ENCODE measurements at regions not wholly inside any gene's neighbourhood (a gene's known extent, or its start where the extent isn't known, plus 50 kb on each side); places are given as distances from the start of the nearest gene placed in this dataset.
"Not testable (repeated sequence)": the region's sequence is repeated elsewhere in the genome, so short reads cannot be mapped to it uniquely, and the experiment has no call there.

DNA sequence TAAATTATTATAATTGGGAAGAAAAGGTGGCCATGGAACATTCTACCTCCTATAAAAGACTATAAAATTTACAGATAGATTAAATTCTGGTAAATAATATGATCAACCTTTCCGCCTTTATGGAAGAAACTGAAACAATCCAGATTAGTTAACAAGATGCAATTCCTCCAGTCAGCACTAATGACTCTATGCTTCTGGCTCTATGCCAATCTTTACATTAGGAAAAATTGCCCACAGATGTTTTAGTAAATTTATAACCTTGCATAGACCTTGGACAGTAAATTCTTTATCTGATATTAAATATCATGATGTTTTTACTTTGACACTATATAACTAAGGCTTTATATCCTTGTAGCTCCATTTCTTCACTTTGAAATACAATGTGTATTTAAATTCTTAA is 2302.5 kb downstream of the ARAP2 start:
- DNase-seq (ENCODE audit: extremely low read depth, low read depth) = no peak

DNA sequence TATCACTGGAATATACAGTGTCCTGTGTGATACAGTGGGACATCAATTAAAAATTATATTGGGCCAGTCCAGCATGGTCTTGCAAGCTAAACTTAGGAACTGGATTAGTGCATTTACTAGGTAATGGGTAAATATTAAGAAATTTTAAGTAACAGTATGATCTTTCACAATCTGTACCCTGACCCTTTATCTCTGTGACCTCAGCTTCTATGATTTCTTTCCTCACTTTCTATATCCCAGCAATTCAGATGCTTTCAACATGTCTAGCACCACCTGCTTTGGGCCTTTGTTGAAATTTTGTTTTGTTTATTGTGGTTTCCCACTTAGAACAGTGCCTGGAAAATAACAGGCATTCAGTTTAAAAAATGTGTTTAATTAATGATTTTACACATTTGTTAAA is 2295.4 kb downstream of the ARAP2 start:
- no peak for DNase-seq (ENCODE audit: extremely low read depth, low read depth)
- TF ChIP-seq, protein P1, sequence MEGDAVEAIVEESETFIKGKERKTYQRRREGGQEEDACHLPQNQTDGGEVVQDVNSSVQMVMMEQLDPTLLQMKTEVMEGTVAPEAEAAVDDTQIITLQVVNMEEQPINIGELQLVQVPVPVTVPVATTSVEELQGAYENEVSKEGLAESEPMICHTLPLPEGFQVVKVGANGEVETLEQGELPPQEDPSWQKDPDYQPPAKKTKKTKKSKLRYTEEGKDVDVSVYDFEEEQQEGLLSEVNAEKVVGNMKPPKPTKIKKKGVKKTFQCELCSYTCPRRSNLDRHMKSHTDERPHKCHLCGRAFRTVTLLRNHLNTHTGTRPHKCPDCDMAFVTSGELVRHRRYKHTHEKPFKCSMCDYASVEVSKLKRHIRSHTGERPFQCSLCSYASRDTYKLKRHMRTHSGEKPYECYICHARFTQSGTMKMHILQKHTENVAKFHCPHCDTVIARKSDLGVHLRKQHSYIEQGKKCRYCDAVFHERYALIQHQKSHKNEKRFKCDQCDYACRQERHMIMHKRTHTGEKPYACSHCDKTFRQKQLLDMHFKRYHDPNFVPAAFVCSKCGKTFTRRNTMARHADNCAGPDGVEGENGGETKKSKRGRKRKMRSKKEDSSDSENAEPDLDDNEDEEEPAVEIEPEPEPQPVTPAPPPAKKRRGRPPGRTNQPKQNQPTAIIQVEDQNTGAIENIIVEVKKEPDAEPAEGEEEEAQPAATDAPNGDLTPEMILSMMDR (IDR thresholded peaks at IDR 0.05; ENCODE audit: low read depth, low read length) = no peak

More for the DNA sequence above, 2302.5 kb downstream of the ARAP2 start:
- TF ChIP-seq, protein P1 (IDR thresholded peaks at IDR 0.05; ENCODE audit: low read depth, low read length) = no peak

DNA sequence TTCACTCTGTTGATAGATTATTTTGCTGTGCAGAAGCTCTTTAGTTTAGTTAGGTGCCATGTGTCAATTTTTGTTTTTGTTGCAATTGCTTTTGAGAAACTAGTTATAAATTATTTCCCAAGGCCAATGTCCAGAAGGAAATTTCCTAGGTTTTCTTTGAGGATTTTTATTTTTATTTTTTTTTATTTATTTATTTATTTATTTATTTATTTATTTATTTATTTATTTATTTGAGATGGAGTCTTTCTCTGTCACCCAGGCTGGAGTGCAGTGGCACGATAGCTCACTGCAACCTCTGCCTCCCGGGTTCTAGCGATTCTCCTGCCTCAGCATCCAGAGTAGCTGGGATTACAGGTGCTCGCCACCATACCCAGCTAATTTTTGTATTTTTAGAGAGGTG is 2290.5 kb downstream of the ARAP2 start:
- not testable (repeated sequence) for DNase-seq (ENCODE audit: extremely low read depth, low read depth)

DNA sequence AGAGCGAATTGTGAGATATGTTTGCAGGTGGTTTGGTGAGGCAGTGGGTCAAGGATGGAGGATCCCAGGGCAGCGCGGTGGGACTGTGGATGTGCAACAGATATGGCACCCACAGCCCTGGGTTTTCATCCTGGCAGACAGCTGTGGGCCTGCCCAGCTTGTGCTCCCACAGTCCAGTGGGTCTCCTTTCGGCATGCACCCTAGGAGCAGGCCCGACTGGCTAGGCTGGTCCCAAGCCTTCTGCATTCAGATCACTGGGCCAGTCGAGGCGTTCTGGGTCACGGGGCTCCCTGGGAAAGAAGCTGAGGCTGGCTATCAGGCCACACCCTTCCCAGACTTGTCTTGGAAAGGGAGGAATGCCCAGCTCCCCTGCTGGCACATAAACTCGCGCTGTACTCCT is 2289.6 kb downstream of the ARAP2 start:
- no peak for DNase-seq (ENCODE audit: extremely low read depth, low read depth)
- TF ChIP-seq, protein P1 (IDR thresholded peaks at IDR 0.05; ENCODE audit: low read depth, low read length) = no peak

DNA sequence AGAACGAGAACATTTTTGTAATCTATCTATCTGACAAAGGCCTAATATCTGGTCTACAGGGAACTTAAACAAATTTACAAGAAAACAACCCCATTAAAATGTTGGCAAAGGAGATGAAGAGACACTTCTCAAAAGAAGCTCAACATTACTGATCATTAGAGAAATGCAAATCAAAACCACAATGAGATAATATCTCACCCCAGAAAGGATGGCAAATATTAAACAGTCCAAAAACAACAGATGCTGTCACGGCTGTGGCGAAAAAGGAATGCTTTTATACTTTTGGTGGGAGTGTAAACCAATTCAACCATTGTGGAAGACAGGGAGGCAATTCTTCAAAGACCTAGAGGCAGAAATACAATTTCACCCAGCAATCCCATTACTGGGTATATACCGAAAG is 2284.8 kb downstream of the ARAP2 start:
- DNase-seq (ENCODE audit: extremely low read depth, low read depth) = no peak
- TF ChIP-seq, protein P1 (IDR thresholded peaks at IDR 0.05; ENCODE audit: low read depth, low read length) = no peak

DNA sequence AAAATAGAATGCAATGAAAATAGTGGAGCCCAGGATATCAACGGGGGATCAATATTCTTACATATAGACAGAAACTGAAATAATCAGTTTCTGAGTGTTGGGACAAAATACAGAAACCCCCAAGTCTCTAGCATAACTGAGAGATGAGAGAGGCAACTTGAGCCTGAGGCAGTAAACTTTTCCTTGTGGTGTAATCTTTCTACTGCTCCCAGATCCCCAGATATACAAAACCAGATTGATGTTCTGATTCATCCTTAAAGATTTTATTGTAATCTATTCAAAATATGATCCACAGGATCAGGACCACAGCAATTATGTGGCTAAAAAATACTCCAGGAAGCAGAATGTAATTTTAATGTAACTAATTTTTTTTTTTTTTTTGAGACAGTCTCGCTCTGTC is 2282.6 kb downstream of the ARAP2 start:
- TF ChIP-seq, protein P1 (IDR thresholded peaks at IDR 0.05; ENCODE audit: low read depth, low read length) = no peak
- no peak for DNase-seq (ENCODE audit: extremely low read depth, low read depth)

DNA sequence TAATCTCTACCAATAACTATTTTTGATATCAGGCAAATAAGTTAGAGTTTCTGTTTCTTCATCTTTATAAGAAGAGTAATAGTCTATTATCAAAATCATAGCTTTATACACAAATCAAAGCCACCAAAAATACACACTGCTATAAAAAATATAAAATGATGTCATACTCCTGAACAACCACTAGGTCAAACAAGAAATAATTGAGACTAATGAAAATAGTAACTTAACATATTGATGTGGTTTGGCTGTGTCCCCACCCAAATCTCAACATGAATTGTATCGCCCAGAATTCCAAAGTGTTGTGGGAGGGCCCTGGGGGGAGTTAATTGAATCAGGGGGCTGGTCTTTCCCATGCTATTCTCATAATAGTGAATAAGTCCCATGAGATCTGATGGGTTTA is 2277.5 kb downstream of the ARAP2 start:
- DNase-seq (ENCODE audit: extremely low read depth, low read depth) = no peak
- TF ChIP-seq, protein P1 (IDR thresholded peaks at IDR 0.05; ENCODE audit: low read depth, low read length) = no peak

DNA sequence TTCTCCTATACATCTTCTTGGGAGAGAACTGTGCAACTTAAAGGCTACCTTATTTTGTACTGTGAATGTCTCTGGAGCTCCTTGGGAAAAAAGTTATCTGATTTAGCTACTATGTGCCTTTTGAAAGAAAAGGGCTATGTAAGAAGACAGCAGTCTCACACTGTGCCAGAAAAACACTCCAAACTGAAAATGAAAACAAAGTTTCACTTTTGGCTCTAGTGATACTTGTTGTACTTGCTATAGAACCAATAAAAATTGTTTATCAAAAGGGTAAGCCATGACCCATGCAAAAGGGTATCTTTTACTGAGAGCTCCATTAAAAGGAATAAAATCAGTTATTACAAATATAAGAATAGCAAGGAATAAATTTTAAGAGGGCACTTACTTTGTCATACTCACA is 2270.0 kb downstream of the ARAP2 start:
- no peak for DNase-seq (ENCODE audit: extremely low read depth, low read depth)
- TF ChIP-seq, protein P1 (IDR thresholded peaks at IDR 0.05; ENCODE audit: low read depth, low read length) = no peak
